ENCODE measurements at regions not wholly inside any gene's neighbourhood (a gene's known extent, or its start where the extent isn't known, plus 50 kb on each side); places are given as distances from the start of the nearest gene placed in this dataset.

GRCh38 chr11:98657711-98658110, 363.0 kb upstream of the CNTN5 start:
- TF ChIP-seq CTCF (IDR thresholded peaks at IDR 0.05; ENCODE audit: extremely low read depth in 1 of 2, insufficient read depth in 1 of 2, low read depth in 1 of 2, low read length in 2 of 2): no peak
- no peak for TF ChIP-seq POLR2A (IDR thresholded peaks at IDR 0.05; ENCODE audit: low read depth, low read length)
- TF ChIP-seq EZH2 (IDR thresholded peaks at IDR 0.05; ENCODE audit: borderline replicate concordance, low read depth, low read length, severe bottlenecking): no peak

Measured in endothelial cell of umbilical vein (primary cell).